ENCODE measurements at regions not wholly inside any gene's neighbourhood (a gene's known extent, or its start where the extent isn't known, plus 50 kb on each side); places are given as distances from the start of the nearest gene placed in this dataset.

- no peak for TF ChIP-seq POLR2A (IDR thresholded peaks at IDR 0.05)
- TF ChIP-seq, protein P1, sequence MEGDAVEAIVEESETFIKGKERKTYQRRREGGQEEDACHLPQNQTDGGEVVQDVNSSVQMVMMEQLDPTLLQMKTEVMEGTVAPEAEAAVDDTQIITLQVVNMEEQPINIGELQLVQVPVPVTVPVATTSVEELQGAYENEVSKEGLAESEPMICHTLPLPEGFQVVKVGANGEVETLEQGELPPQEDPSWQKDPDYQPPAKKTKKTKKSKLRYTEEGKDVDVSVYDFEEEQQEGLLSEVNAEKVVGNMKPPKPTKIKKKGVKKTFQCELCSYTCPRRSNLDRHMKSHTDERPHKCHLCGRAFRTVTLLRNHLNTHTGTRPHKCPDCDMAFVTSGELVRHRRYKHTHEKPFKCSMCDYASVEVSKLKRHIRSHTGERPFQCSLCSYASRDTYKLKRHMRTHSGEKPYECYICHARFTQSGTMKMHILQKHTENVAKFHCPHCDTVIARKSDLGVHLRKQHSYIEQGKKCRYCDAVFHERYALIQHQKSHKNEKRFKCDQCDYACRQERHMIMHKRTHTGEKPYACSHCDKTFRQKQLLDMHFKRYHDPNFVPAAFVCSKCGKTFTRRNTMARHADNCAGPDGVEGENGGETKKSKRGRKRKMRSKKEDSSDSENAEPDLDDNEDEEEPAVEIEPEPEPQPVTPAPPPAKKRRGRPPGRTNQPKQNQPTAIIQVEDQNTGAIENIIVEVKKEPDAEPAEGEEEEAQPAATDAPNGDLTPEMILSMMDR (IDR thresholded peaks at IDR 0.05): no peak
- no peak for TF ChIP-seq POLR2AphosphoS5 (IDR thresholded peaks at IDR 0.05)
- TF ChIP-seq EP300 (IDR thresholded peaks at IDR 0.05): no peak
- WGBS, 2 donors (ENCODE audit: low coverage in 1 of 2): 89 to 91% methylated on average over 3 to 6 of the region's 6 CpGs
- Histone ChIP-seq H3K36me3 (no peaks in the 10 kb centered on the region), H3K4me1 (no peaks in the 10 kb centered on the region), H3K27ac (no peak overlapping the region), H3K27me3 (no peaks in the 10 kb centered on the region), H3K4me3 (no peak overlapping the region), H3K9me3 (no peaks in the 10 kb centered on the region)
- ATAC-seq: no peak
Observed at GRCh38 chr4:56184214-56184613, 203.1 kb downstream of the AASDH start.

DNA sequence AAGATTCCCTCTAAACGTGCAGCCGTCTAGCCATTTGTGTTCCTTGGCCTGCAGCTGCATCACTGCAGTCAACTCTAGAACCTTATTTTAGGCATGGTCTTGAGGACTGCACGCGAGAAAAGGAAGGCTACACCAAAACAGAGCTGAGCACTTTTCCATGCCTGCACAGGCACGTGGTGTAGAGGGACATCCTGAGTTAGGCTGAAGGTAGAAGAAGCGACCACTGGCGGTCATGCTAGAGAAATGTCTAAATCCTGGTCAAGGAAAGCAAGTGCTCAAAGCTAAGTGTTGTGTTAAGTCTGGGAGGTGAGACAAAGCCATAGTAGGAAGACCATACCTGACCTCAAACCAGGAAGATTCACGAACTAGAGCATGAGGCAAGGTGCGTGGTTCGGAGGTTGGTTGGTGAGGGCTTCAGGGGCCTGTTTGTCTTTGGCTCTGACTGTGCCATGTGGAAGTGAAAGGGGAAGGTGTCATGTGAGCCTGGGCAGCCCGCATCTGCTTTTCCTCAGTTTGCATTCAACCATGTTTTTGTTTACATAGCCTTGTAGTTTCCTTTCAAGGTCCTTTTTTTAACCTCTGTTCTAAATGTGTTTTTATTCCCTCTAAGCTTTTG is 203.8 kb downstream of the AASDH start:
- no peak overlapping the region for H3K27ac ChIP-seq
- no peaks in the 10 kb centered on the region for H3K4me1 ChIP-seq
- no peak overlapping the region for H3K4me3 ChIP-seq
- H3K9me3 ChIP-seq: no peaks in the 10 kb centered on the region
- TF ChIP-seq POLR2AphosphoS5 (IDR thresholded peaks at IDR 0.05): no peak
- no peak for TF ChIP-seq EP300 (IDR thresholded peaks at IDR 0.05)
- TF ChIP-seq POLR2A (IDR thresholded peaks at IDR 0.05): no peak
- TF ChIP-seq, protein P1 (IDR thresholded peaks at IDR 0.05): no peak
- H3K36me3 ChIP-seq: no peaks in the 10 kb centered on the region
- no peaks in the 10 kb centered on the region for H3K27me3 ChIP-seq
- 91 to 92% methylated on average over 4 to 11 of the region's 11 CpGs for WGBS, 2 donors (ENCODE audit: low coverage in 1 of 2)
- no peak for ATAC-seq

- Histone ChIP-seq H3K36me3 (no peaks in the 10 kb centered on the region), H3K27ac (no peak overlapping the region), H3K4me3 (no peak overlapping the region), H3K9me3 (peaks cover 0 to 3% (median 0%) of the 10 kb centered on the region in 3 donors), H3K27me3 (no peaks in the 10 kb centered on the region), H3K4me1 (no peaks in the 10 kb centered on the region)
- 80 to 83% methylated on average over 6 of the region's 6 CpGs for WGBS, 2 donors (ENCODE audit: low coverage in 1 of 2)
- ATAC-seq: no peak
- TF ChIP-seq POLR2A (IDR thresholded peaks at IDR 0.05): no peak
- TF ChIP-seq, protein P1 (IDR thresholded peaks at IDR 0.05): no peak
- no peak for TF ChIP-seq EP300 (IDR thresholded peaks at IDR 0.05)
- TF ChIP-seq POLR2AphosphoS5 (IDR thresholded peaks at IDR 0.05): no peak
Observed at GRCh38 chr4:56182356-56182755, 204.9 kb downstream of the AASDH start.

- TF ChIP-seq POLR2A (IDR thresholded peaks at IDR 0.05): no peak
- no peak for TF ChIP-seq POLR2AphosphoS5 (IDR thresholded peaks at IDR 0.05)
- TF ChIP-seq EP300 (IDR thresholded peaks at IDR 0.05): no peak
- TF ChIP-seq, protein P1 (IDR thresholded peaks at IDR 0.05): no peak
- no peak overlapping the region for H3K27ac ChIP-seq
- WGBS, 2 donors (ENCODE audit: low coverage in 1 of 2): 40 to 71% methylated on average over 1 to 5 of the region's 5 CpGs
- H3K27me3 ChIP-seq: no peaks in the 10 kb centered on the region
- ATAC-seq: no peak
- no peaks in the 10 kb centered on the region for H3K36me3 ChIP-seq
- no peak overlapping the region for H3K4me3 ChIP-seq
- no peaks in the 10 kb centered on the region for H3K4me1 ChIP-seq
- peaks cover 0 to 13% (median 0%) of the 10 kb centered on the region in 3 donors for H3K9me3 ChIP-seq
Observed at GRCh38 chr4:56181140-56181953, 205.9 kb downstream of the AASDH start.

DNA sequence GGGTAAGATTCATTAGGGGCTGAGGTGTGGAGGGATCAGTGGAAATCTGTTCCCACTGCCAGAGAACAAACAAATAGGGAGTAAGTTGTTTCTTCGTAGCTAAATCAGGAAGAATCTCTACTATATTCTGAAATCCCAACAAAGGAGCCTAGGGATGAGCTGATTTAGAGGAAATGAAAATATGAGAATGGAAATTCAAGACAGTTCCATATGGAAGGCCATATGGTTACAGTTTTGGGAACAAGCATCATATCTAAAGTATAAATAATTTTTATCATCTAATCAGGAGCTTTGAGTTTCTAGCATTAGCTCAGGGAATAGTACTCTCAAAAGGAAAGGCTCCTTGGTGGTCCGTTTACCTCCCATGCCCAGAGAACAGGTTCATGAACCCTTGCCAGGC is 218.2 kb downstream of the AASDH start:
- TF ChIP-seq POLR2AphosphoS5 (IDR thresholded peaks at IDR 0.05) (no peak), EP300 (IDR thresholded peaks at IDR 0.05) (no peak), POLR2A (IDR thresholded peaks at IDR 0.05) (no peak)
- TF ChIP-seq, protein P1 (IDR thresholded peaks at IDR 0.05): no peak

More for the DNA sequence above, 218.2 kb downstream of the AASDH start:
- H3K9me3 ChIP-seq: peaks cover 0 to 4% (median 0%) of the 10 kb centered on the region in 3 donors
- ATAC-seq: no peak
- no peaks in the 10 kb centered on the region for H3K36me3 ChIP-seq
- H3K4me3 ChIP-seq: no peak overlapping the region
- no peak overlapping the region for H3K27ac ChIP-seq
- no peaks in the 10 kb centered on the region for H3K4me1 ChIP-seq
- no peaks in the 10 kb centered on the region for H3K27me3 ChIP-seq
- WGBS, 2 donors (ENCODE audit: low coverage in 1 of 2): 79 to 82% methylated on average over 2 of the region's 2 CpGs

Data from gastroesophageal sphincter (tissue), 4 donors.